ENCODE measurements at regions not wholly inside any gene's neighbourhood (a gene's known extent, or its start where the extent isn't known, plus 50 kb on each side); places are given as distances from the start of the nearest gene placed in this dataset.
"Not testable (repeated sequence)": the region's sequence is repeated elsewhere in the genome, so short reads cannot be mapped to it uniquely, and the experiment has no call there.

GRCh38 chr2:44051593-44052347 is 56.0 kb upstream of the LRPPRC start:
- DNase-seq (ENCODE audit: low spot score) = no peak

GRCh38 chr2:44052584-44052983 is 56.8 kb upstream of the LRPPRC start:
- no peak for DNase-seq (ENCODE audit: low spot score)

- DNase-seq (ENCODE audit: low spot score) = no peak
Measured at GRCh38 chr2:44053052-44053451, 57.3 kb upstream of the LRPPRC start.

- DNase-seq (ENCODE audit: low spot score) = no peak
Measured at GRCh38 chr2:44053456-44053855, 57.7 kb upstream of the LRPPRC start.

- DNase-seq (ENCODE audit: low spot score) = no peak
Measured at GRCh38 chr2:44055229-44055628, 59.4 kb upstream of the LRPPRC start.

GRCh38 chr2:44055664-44056063 is 59.9 kb upstream of the LRPPRC start:
- no peak for DNase-seq (ENCODE audit: low spot score)

GRCh38 chr2:44056947-44057346 is 61.2 kb upstream of the LRPPRC start:
- DNase-seq (ENCODE audit: low spot score) = no peak

GRCh38 chr2:44060286-44060685 is 64.5 kb upstream of the LRPPRC start:
- not testable (repeated sequence) for DNase-seq (ENCODE audit: low spot score)

GRCh38 chr2:44060990-44061389 is 65.2 kb upstream of the LRPPRC start:
- DNase-seq (ENCODE audit: low spot score) = no peak

GRCh38 chr2:44061469-44061868 is 65.7 kb upstream of the LRPPRC start:
- DNase-seq (ENCODE audit: low spot score) = no peak

- no peak for DNase-seq (ENCODE audit: low spot score)
Measured at GRCh38 chr2:44061876-44062275, 66.1 kb upstream of the LRPPRC start.

GRCh38 chr2:44063033-44063432 is 67.2 kb upstream of the LRPPRC start:
- DNase-seq (ENCODE audit: low spot score) = no peak

GRCh38 chr2:44064281-44064680 is 68.5 kb upstream of the LRPPRC start:
- not testable (repeated sequence) for DNase-seq (ENCODE audit: low spot score)

GRCh38 chr2:44067012-44067790 is 71.4 kb upstream of the LRPPRC start:
- not testable (repeated sequence) for DNase-seq (ENCODE audit: low spot score)

GRCh38 chr2:44067791-44068181 is 72.0 kb upstream of the LRPPRC start:
- DNase-seq (ENCODE audit: low spot score) = not testable (repeated sequence)

GRCh38 chr2:44071454-44072046 is 75.8 kb upstream of the LRPPRC start:
- no peak for DNase-seq (ENCODE audit: low spot score)

- DNase-seq (ENCODE audit: low spot score) = not testable (repeated sequence)
Measured at GRCh38 chr2:44073667-44074066, 77.9 kb upstream of the LRPPRC start.

GRCh38 chr2:44074795-44075194 is 79.0 kb upstream of the LRPPRC start:
- not testable (repeated sequence) for DNase-seq (ENCODE audit: low spot score)

GRCh38 chr2:44075541-44075940 is 79.8 kb upstream of the LRPPRC start:
- no peak for DNase-seq (ENCODE audit: low spot score)

GRCh38 chr2:44077942-44078511 is 82.2 kb upstream of the LRPPRC start:
- no peak for DNase-seq (ENCODE audit: low spot score)

GRCh38 chr2:44079686-44080085 is 83.9 kb upstream of the LRPPRC start:
- DNase-seq (ENCODE audit: low spot score) = no peak

GRCh38 chr2:44083054-44083453 is 85.6 kb upstream of the PPM1B start:
- no peak for DNase-seq (ENCODE audit: low spot score)

GRCh38 chr2:44084850-44085249 is 83.8 kb upstream of the PPM1B start:
- DNase-seq (ENCODE audit: low spot score) = no peak
